Fibroblast of lung (primary cell): ENCODE measurements at regions not wholly inside any gene's neighbourhood (a gene's known extent, or its start where the extent isn't known, plus 50 kb on each side); places are given as distances from the start of the nearest gene placed in this dataset.

Source experiments
- DNase-seq, 2 donors: peaks; one replicate each; pipeline versions ENCODE4 v3.0.0 to v3.0.0-alpha.2; 2010; ENCODE audit warnings: low read depth in 2 of 2
- H2AFZ ChIP-seq: 2 replicates; pipeline ENCODE4 v1.5.1; 2012; ENCODE audit warnings: low read length, control low read depth, inconsistent platforms
- H3K27ac ChIP-seq: 2 replicates; pipeline ENCODE4 v1.5.1; 2011; ENCODE audit warnings: low read length, control low read depth; ENCODE audit not compliant: insufficient read depth
- H3K27me3 ChIP-seq: 2 replicates; pipeline ENCODE4 v1.5.1; 2011; ENCODE audit warnings: mild to moderate bottlenecking, low read length; ENCODE audit not compliant: control insufficient read depth, insufficient read depth
- H3K36me3 ChIP-seq: 2 replicates; pipeline ENCODE4 v1.5.1; 2011; ENCODE audit warnings: low read length; ENCODE audit not compliant: control insufficient read depth, insufficient read depth
- H3K4me1 ChIP-seq: 2 replicates; pipeline ENCODE4 v1.5.1; 2011; ENCODE audit warnings: low read length; ENCODE audit not compliant: control insufficient read depth, insufficient read depth; ENCODE audit errors: extremely low read depth
- H3K4me2 ChIP-seq: 2 replicates; pipeline ENCODE4 v1.5.1; 2011; ENCODE audit warnings: low read length, control low read depth; ENCODE audit not compliant: insufficient read depth; ENCODE audit errors: extremely low read depth
- H3K4me3 ChIP-seq, 4 experiments: fragments of 200-600 bp in 1 of 4; sonication (generic) in 1 of 4; replicated peaks in 1 of 4; 2 replicates each; pipeline ENCODE4 v1.5.1; 2011 to 2016; ENCODE audit warnings: low read length in 4 of 4, low read depth in 3 of 4, mild to moderate bottlenecking in 3 of 4, control low read depth in 2 of 4, inconsistent platforms in 1 of 4, mixed read lengths in 1 of 4; ENCODE audit not compliant: insufficient read depth in 1 of 4; ENCODE audit errors: control extremely low read depth in 1 of 4
- H3K79me2 ChIP-seq: 2 replicates; pipeline ENCODE4 v1.5.1; 2012; ENCODE audit warnings: mild to moderate bottlenecking, low read length, inconsistent platforms; ENCODE audit not compliant: control insufficient read depth, insufficient read depth
- H3K9ac ChIP-seq: 2 replicates; pipeline ENCODE4 v1.5.1; 2011; ENCODE audit warnings: mild to moderate bottlenecking, low read length, control low read depth; ENCODE audit not compliant: insufficient read depth
- H3K9me3 ChIP-seq: 2 replicates; pipeline ENCODE4 v1.5.1; 2012; ENCODE audit warnings: low read depth, low read length; ENCODE audit not compliant: control insufficient read depth, insufficient read depth
- H4K20me1 ChIP-seq: 2 replicates; pipeline ENCODE4 v1.5.1; 2011; ENCODE audit warnings: low read length; ENCODE audit not compliant: control insufficient read depth, insufficient read depth; ENCODE audit errors: extremely low read depth
- EZH2 ChIP-seq: IDR thresholded peaks from 2 replicates; pipeline ENCODE4 v1.5.1; 2012; ENCODE audit warnings: low read length, control low read depth, mild to moderate bottlenecking; ENCODE audit errors: missing control alignments
- TF ChIP-seq, protein P1 (sequence below), 2 donors: IDR thresholded peaks in 1 of 2; conservative IDR thresholded peaks in 1 of 2; 1 replicate in 1 of 2; 2 replicates in 1 of 2; pipeline ENCODE4 v1.5.1; 2011 to 2012; ENCODE audit warnings: low read length in 2 of 2, control low read depth in 1 of 2, inconsistent platforms in 1 of 2, low read depth in 1 of 2, mild to moderate bottlenecking in 1 of 2

DNA sequence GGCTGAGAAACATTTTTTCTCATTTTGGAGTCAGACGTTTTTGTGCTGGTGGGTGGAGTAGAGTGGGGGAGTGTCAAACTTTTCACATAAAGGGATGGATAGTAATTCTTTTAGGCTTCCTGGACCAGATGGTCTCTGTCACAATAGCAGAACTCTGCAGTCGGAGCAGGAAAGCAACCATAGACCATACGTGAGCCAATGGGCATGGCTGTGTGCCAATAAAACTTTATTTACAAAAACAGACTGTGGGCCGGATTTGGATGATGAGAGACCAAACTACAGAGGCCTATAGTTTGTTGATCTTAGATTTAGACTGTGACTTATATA lies 70.8 kb upstream of the SLC22A23 start:
- H3K36me3 ChIP-seq: no peaks in the 10 kb centered on the region
- no peaks in the 10 kb centered on the region for H3K27me3 ChIP-seq
- no peak overlapping the region for H3K27ac ChIP-seq
- H3K4me3 ChIP-seq: no peak overlapping the region
- peak in 1 of 2 donors; percentile 12 for DNase-seq
- H3K9me3 ChIP-seq: no peaks in the 10 kb centered on the region
- H3K9ac ChIP-seq: no peak overlapping the region
- H4K20me1 ChIP-seq: no peaks in the 10 kb centered on the region
- no peak for TF ChIP-seq EZH2
- TF ChIP-seq, protein P1, sequence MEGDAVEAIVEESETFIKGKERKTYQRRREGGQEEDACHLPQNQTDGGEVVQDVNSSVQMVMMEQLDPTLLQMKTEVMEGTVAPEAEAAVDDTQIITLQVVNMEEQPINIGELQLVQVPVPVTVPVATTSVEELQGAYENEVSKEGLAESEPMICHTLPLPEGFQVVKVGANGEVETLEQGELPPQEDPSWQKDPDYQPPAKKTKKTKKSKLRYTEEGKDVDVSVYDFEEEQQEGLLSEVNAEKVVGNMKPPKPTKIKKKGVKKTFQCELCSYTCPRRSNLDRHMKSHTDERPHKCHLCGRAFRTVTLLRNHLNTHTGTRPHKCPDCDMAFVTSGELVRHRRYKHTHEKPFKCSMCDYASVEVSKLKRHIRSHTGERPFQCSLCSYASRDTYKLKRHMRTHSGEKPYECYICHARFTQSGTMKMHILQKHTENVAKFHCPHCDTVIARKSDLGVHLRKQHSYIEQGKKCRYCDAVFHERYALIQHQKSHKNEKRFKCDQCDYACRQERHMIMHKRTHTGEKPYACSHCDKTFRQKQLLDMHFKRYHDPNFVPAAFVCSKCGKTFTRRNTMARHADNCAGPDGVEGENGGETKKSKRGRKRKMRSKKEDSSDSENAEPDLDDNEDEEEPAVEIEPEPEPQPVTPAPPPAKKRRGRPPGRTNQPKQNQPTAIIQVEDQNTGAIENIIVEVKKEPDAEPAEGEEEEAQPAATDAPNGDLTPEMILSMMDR (conservative IDR thresholded peaks at IDR 0.05 in 1 of 2, IDR thresholded peaks at IDR 0.05 in 1 of 2; ENCODE audit: low read depth in 1 of 2, low read length in 2 of 2): no peak
- H3K4me1 ChIP-seq: peaks cover 2% of the 10 kb centered on the region
- H3K4me2 ChIP-seq: no peak overlapping the region
- H3K79me2 ChIP-seq: no peaks in the 10 kb centered on the region
- no peak overlapping the region for H2AFZ ChIP-seq

DNA sequence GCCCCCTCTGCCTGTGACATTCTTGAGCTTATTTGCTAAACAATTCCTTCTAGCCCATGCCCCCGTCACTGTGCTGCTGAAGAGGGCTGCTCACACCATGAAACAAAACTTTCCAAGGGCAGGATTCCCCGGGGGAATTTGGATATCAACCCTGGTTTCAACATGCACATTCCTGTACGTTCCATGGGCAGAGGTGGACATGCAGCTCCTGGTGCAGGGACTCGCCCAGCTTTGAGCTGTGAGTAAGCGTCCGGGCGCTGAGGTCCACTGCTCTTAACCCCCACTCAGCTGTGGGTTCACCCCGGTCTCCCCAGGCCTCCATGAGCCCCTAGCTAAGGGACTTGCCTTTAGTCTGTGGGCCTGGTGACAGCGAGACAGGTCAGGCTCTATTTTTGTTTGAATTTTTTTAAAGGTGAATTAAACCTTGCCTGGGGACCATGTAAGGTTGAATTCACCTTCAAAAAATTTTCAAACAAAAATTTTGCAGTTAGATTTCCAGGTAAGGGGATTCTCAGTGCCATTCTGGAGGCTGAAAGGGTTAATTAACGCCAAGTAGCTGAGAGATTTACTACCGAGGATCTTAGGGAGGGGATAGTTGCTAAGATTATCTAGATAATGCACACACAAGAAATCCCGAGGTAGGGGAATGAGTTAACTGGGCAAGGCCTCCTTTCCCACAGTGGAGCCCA lies 70.3 kb upstream of the SLC22A23 start:
- H3K27ac ChIP-seq: no peak overlapping the region
- H2AFZ ChIP-seq: no peak overlapping the region
- TF ChIP-seq EZH2: no peak
- TF ChIP-seq, protein P1 (conservative IDR thresholded peaks at IDR 0.05 in 1 of 2, IDR thresholded peaks at IDR 0.05 in 1 of 2; ENCODE audit: low read depth in 1 of 2, low read length in 2 of 2): no peak

DNA sequence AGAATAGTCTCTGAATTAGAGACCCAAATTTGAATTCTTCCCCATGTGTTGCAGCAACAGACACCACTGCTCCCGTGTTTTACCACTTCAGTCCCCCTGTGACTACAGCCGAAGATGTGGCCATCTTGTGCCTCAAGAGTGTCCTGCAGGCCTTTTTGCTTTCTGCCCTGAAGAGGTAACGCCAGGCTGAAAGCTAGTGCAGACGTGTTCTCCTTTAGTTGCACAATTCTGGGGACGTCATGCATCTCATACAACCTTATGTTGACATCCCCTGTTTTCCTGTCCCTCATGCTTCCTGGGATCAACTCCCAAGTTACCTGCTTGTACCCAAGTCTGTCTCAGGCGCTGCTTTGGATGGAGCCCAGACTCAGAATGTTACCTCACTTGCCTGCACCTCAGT lies 69.1 kb upstream of the SLC22A23 start:
- Histone ChIP-seq H3K4me3 (no peak overlapping the region), H3K36me3 (no peaks in the 10 kb centered on the region), H3K4me2 (no peak overlapping the region), H3K9me3 (no peaks in the 10 kb centered on the region), H3K79me2 (no peaks in the 10 kb centered on the region), H3K4me1 (peaks cover 2% of the 10 kb centered on the region), H2AFZ (no peak overlapping the region), H3K27ac (no peak overlapping the region), H3K9ac (no peak overlapping the region), H4K20me1 (no peaks in the 10 kb centered on the region), H3K27me3 (no peaks in the 10 kb centered on the region)
- no peak for DNase-seq
- TF ChIP-seq, protein P1 (conservative IDR thresholded peaks at IDR 0.05 in 1 of 2, IDR thresholded peaks at IDR 0.05 in 1 of 2; ENCODE audit: low read depth in 1 of 2, low read length in 2 of 2): no peak
- TF ChIP-seq EZH2: no peak

More for the DNA sequence above, 70.3 kb upstream of the SLC22A23 start:
- no peaks in the 10 kb centered on the region for H3K36me3 ChIP-seq
- DNase-seq: no peak
- H3K4me2 ChIP-seq: no peak overlapping the region
- no peak overlapping the region for H3K9ac ChIP-seq
- no peaks in the 10 kb centered on the region for H4K20me1 ChIP-seq
- H3K4me3 ChIP-seq: no peak overlapping the region
- H3K27me3 ChIP-seq: no peaks in the 10 kb centered on the region
- H3K4me1 ChIP-seq: peaks cover 2% of the 10 kb centered on the region
- no peaks in the 10 kb centered on the region for H3K79me2 ChIP-seq
- H3K9me3 ChIP-seq: no peaks in the 10 kb centered on the region
